NCI-H187 treated with DMSO at 0.1 percent for 48 hours (cell line): ENCODE measurements at regions not wholly inside any gene's neighbourhood (a gene's known extent, or its start where the extent isn't known, plus 50 kb on each side); places are given as distances from the start of the nearest gene placed in this dataset.

Source experiments
- DNase-seq: peaks from one replicate; lab custom pipeline; 2025; lab: John Stamatoyannopoulos, UW

- no peak for DNase-seq
Measured at GRCh38 chr9:13396418-13396817, 116.9 kb upstream of the MPDZ start.

GRCh38 chr9:13395156-13395555 is 115.7 kb upstream of the MPDZ start:
- DNase-seq = no peak

GRCh38 chr9:13388157-13388556 is 108.7 kb upstream of the MPDZ start:
- no peak for DNase-seq

GRCh38 chr9:13387734-13388067 is 108.2 kb upstream of the MPDZ start:
- DNase-seq = no peak

GRCh38 chr9:13386935-13387733 is 107.6 kb upstream of the MPDZ start:
- DNase-seq = no peak

GRCh38 chr9:13386316-13386715 is 106.8 kb upstream of the MPDZ start:
- DNase-seq = no peak

- no peak for DNase-seq
Measured at GRCh38 chr9:13383855-13384254, 104.4 kb upstream of the MPDZ start.

- no peak for DNase-seq
Measured at GRCh38 chr9:13383216-13383615, 103.7 kb upstream of the MPDZ start.

- DNase-seq = no peak
Measured at GRCh38 chr9:13382595-13382994, 103.1 kb upstream of the MPDZ start.

GRCh38 chr9:13380903-13381302 is 101.4 kb upstream of the MPDZ start:
- DNase-seq = no peak

GRCh38 chr9:13378154-13378553 is 98.7 kb upstream of the MPDZ start:
- DNase-seq = no peak

GRCh38 chr9:13377171-13377925 is 97.9 kb upstream of the MPDZ start:
- DNase-seq = no peak

- no peak for DNase-seq
Measured at GRCh38 chr9:13372510-13372909, 93.0 kb upstream of the MPDZ start.

- DNase-seq = no peak
Measured at GRCh38 chr9:13369431-13369830, 89.9 kb upstream of the MPDZ start.

GRCh38 chr9:13367784-13368183 is 88.3 kb upstream of the MPDZ start:
- no peak for DNase-seq

GRCh38 chr9:13364271-13365000 is 84.9 kb upstream of the MPDZ start:
- DNase-seq = no peak

- DNase-seq = no peak
Measured at GRCh38 chr9:13361076-13361475, 81.6 kb upstream of the MPDZ start.

GRCh38 chr9:13360188-13360587 is 80.7 kb upstream of the MPDZ start:
- DNase-seq = no peak

- DNase-seq = no peak
Measured at GRCh38 chr9:13358128-13358527, 78.6 kb upstream of the MPDZ start.

GRCh38 chr9:13354733-13355132 is 75.2 kb upstream of the MPDZ start:
- DNase-seq = no peak

- no peak for DNase-seq
Measured at GRCh38 chr9:13352451-13352979, 73.0 kb upstream of the MPDZ start.

- DNase-seq = no peak
Measured at GRCh38 chr9:13351778-13352386, 72.4 kb upstream of the MPDZ start.
